HCT116 (cell line): ENCODE measurements at regions not wholly inside any gene's neighbourhood (a gene's known extent, or its start where the extent isn't known, plus 50 kb on each side); places are given as distances from the start of the nearest gene placed in this dataset.

Source experiments
- ATAC-seq: fragments of 200-7000 bp; cut with Tn5 transposase; 2 replicates; pipeline ENCODE4 v1.9.1; 2020; ENCODE audit warnings: mild to moderate bottlenecking, moderate library complexity
- BruUV-seq: library from RNA; stranded (reverse); fragments of 400-500 nt; replicated peaks from 2 replicates; lab custom pipeline; 2021; lab: Mats Ljungman, UMichigan
- CTCF ChIA-PET: fragments of 300-600 bp; sonication (Branson Sonifier 250); formaldehyde crosslinking; loops from one replicate; lab custom pipeline; 2021; ENCODE audit warnings: antibody characterized with exemption; lab: Charles Lee
- POLR2A ChIA-PET: fragments of 300-600, 350-600 bp; sonication (Branson Sonifier 250); formaldehyde crosslinking; loops from one replicate; lab custom pipeline; 2021; ENCODE audit warnings: antibody characterized with exemption; lab: Charles Lee
- RAD21 ChIA-PET, 2 experiments: fragments of 300-600 bp; sonication (Branson Sonifier 250); formaldehyde crosslinking; loops; one replicate each; lab custom pipeline; 2023; ENCODE audit warnings: low total read pairs in 2 of 2; ENCODE audit not compliant: uncharacterized antibody in 2 of 2, unreplicated experiment in 2 of 2, low non-redundant PET in 1 of 2; lab: Charles Lee
- DNase-seq: peaks from one replicate; pipeline ENCODE4 v3.0.0-alpha.2; 2010; ENCODE audit warnings: low read depth, low spot score
- H2AFZ ChIP-seq: fragments of 200-600 bp; shearing (Covaris generic), sonication (generic); 2 replicates; pipeline ENCODE4 v1.6.1; 2017; ENCODE audit warnings: low read depth, mixed run types, mixed read lengths, antibody characterized with exemption, low read length; ENCODE audit not compliant: poor library complexity, severe bottlenecking
- H3K27ac ChIP-seq: 2 replicates; pipeline ENCODE4 v1.5.1; 2012; ENCODE audit warnings: low read depth, low read length
- H3K27me3 ChIP-seq: fragments of 200-600 bp; sonication (generic); 2 replicates; pipeline ENCODE4 v1.6.1; 2016; ENCODE audit warnings: mixed run types, low read length, mixed read lengths; ENCODE audit not compliant: insufficient read depth
- H3K36me3 ChIP-seq, 2 experiments: fragments of 200-500 bp in 1 of 2; fragments of 200-600 bp in 1 of 2; sonication (Bioruptor generic) in 1 of 2; sonication (generic) in 1 of 2; 2 replicates each; pipeline versions ENCODE4 v1.5.1 to v1.6.1; 2014 to 2016; ENCODE audit warnings: low read length in 2 of 2, inconsistent platforms in 1 of 2, mixed read lengths in 1 of 2, mixed run types in 1 of 2; ENCODE audit not compliant: insufficient read depth in 2 of 2, control insufficient read depth in 1 of 2
- H3K4me1 ChIP-seq, 2 experiments: fragments of 200-600 bp in 1 of 2; sonication (generic) in 1 of 2; 2 replicates each; pipeline versions ENCODE4 v1.5.1 to v1.6.1; 2012 to 2017; ENCODE audit warnings: low read length in 2 of 2, inconsistent platforms in 1 of 2, mild to moderate bottlenecking in 1 of 2, mixed read lengths in 1 of 2, mixed run types in 1 of 2, moderate library complexity in 1 of 2; ENCODE audit not compliant: insufficient read depth in 2 of 2, control insufficient read depth in 1 of 2
- H3K4me2 ChIP-seq: fragments of 200-600 bp; sonication (generic); 2 replicates; pipeline ENCODE4 v1.6.1; 2017; ENCODE audit warnings: mixed run types, low read length, mixed read lengths
- H3K4me3 ChIP-seq, 2 experiments: fragments of 200-600 bp in 1 of 2; sonication (generic) in 1 of 2; replicated peaks in 1 of 2; 2 replicates each; pipeline ENCODE4 v1.5.1; 2011 to 2016; ENCODE audit warnings: low read length in 2 of 2, control low read depth in 1 of 2, low read depth in 1 of 2, mild to moderate bottlenecking in 1 of 2, mixed read lengths in 1 of 2, mixed run types in 1 of 2
- H3K79me2 ChIP-seq: fragments of 200-600 bp; sonication (generic); 2 replicates; pipeline ENCODE4 v1.6.1; 2017; ENCODE audit warnings: mild to moderate bottlenecking, mixed run types, low read length, moderate library complexity, mixed read lengths; ENCODE audit not compliant: insufficient read depth
- H3K9ac ChIP-seq: fragments of 200-600 bp; sonication (generic); 2 replicates; pipeline ENCODE4 v1.6.1; 2016; ENCODE audit warnings: low read length, mixed read lengths
- H3K9me2 ChIP-seq: fragments of 200-600 bp; sonication (generic), shearing (Covaris generic); 2 replicates; pipeline ENCODE4 v1.6.1; 2017; ENCODE audit warnings: mixed run types, mild to moderate bottlenecking, moderate library complexity; ENCODE audit not compliant: insufficient read depth
- H3K9me3 ChIP-seq, 2 experiments: fragments of 200-500 bp in 1 of 2; fragments of 200-600 bp in 1 of 2; sonication (Bioruptor generic) in 1 of 2; sonication (generic) in 1 of 2; 2 replicates each; pipeline ENCODE4 v1.6.1; 2014 to 2017; ENCODE audit warnings: low read length in 2 of 2, mixed read lengths in 2 of 2, inconsistent platforms in 1 of 2, low read depth in 1 of 2, mild to moderate bottlenecking in 1 of 2, mixed run types in 1 of 2, moderate library complexity in 1 of 2; ENCODE audit not compliant: control insufficient read depth in 1 of 2, insufficient read depth in 1 of 2
- H4K20me1 ChIP-seq: fragments of 200-600 bp; sonication (generic), shearing (Covaris generic); 2 replicates; pipeline ENCODE4 v1.6.1; 2017; ENCODE audit warnings: mixed run types, mild to moderate bottlenecking, moderate library complexity; ENCODE audit not compliant: insufficient read depth
- CBX3 ChIP-seq: IDR thresholded peaks from 2 replicates; pipeline ENCODE4 v1.6.1; 2012; ENCODE audit warnings: low read depth
- EGR1 ChIP-seq: IDR thresholded peaks from 2 replicates; pipeline ENCODE4 v1.6.1; 2012; ENCODE audit warnings: low read depth
- JUND ChIP-seq: IDR thresholded peaks from 2 replicates; pipeline ENCODE4 v1.6.1; 2012
- POLR2AphosphoS5 ChIP-seq: IDR thresholded peaks from 2 replicates; pipeline ENCODE4 v1.6.1; 2011; ENCODE audit warnings: mild to moderate bottlenecking, low read depth, low read length, moderate library complexity
- RAD21 ChIP-seq: IDR thresholded peaks from 2 replicates; pipeline ENCODE4 v1.6.1; 2012; ENCODE audit warnings: low read depth, mild to moderate bottlenecking
- SP1 ChIP-seq: IDR thresholded peaks from 2 replicates; pipeline ENCODE4 v1.6.1; 2012; ENCODE audit warnings: low read depth
- TCF7L2 ChIP-seq: IDR thresholded peaks from 2 replicates; pipeline ENCODE4 v1.7.0; 2011; ENCODE audit warnings: borderline replicate concordance, inconsistent platforms; ENCODE audit not compliant: insufficient read depth, insufficient read length; ENCODE audit errors: extremely low read depth
- YY1 ChIP-seq: IDR thresholded peaks from 2 replicates; pipeline ENCODE4 v1.6.1; 2011; ENCODE audit warnings: low read length, low read depth, moderate library complexity, mild to moderate bottlenecking; ENCODE audit not compliant: insufficient replicate concordance; ENCODE audit errors: extremely low read depth
- ZFX ChIP-seq: fragments of 450-650 bp; IDR thresholded peaks from 2 replicates; pipeline ENCODE4 v1.6.1; 2017
- intact Hi-C: fragments of 100-400 bp; cut with micrococcal nuclease; formaldehyde crosslinking; loops from 2 replicates; pipeline ENCODE4 v1.10.0; 2022
- TF ChIP-seq, protein P1 (sequence below): IDR thresholded peaks from 2 replicates; pipeline ENCODE4 v1.6.1; 2012; ENCODE audit warnings: low read depth
- TF ChIP-seq, protein P2 (sequence below), 3 experiments: fragments of 200-600 bp in 1 of 3; sonication (generic) in 1 of 3; IDR thresholded peaks in 2 of 3; conservative IDR thresholded peaks in 1 of 3; 2 replicates each; pipeline ENCODE4 v1.5.1; 2012 to 2017; ENCODE audit warnings: low read depth in 2 of 3, low read length in 2 of 3, antibody characterized with exemption in 1 of 3, borderline replicate concordance in 1 of 3, control low read depth in 1 of 3, mild to moderate bottlenecking in 1 of 3, mixed read lengths in 1 of 3, mixed run types in 1 of 3, moderate library complexity in 1 of 3; ENCODE audit not compliant: insufficient read depth in 1 of 3

- TF ChIP-seq, protein P1, sequence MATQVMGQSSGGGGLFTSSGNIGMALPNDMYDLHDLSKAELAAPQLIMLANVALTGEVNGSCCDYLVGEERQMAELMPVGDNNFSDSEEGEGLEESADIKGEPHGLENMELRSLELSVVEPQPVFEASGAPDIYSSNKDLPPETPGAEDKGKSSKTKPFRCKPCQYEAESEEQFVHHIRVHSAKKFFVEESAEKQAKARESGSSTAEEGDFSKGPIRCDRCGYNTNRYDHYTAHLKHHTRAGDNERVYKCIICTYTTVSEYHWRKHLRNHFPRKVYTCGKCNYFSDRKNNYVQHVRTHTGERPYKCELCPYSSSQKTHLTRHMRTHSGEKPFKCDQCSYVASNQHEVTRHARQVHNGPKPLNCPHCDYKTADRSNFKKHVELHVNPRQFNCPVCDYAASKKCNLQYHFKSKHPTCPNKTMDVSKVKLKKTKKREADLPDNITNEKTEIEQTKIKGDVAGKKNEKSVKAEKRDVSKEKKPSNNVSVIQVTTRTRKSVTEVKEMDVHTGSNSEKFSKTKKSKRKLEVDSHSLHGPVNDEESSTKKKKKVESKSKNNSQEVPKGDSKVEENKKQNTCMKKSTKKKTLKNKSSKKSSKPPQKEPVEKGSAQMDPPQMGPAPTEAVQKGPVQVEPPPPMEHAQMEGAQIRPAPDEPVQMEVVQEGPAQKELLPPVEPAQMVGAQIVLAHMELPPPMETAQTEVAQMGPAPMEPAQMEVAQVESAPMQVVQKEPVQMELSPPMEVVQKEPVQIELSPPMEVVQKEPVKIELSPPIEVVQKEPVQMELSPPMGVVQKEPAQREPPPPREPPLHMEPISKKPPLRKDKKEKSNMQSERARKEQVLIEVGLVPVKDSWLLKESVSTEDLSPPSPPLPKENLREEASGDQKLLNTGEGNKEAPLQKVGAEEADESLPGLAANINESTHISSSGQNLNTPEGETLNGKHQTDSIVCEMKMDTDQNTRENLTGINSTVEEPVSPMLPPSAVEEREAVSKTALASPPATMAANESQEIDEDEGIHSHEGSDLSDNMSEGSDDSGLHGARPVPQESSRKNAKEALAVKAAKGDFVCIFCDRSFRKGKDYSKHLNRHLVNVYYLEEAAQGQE, result no peak
- TF ChIP-seq JUND (no peak), TCF7L2 (no peak), RAD21 (no peak), EGR1 (no peak), POLR2AphosphoS5 (no peak), CBX3 (no peak), SP1 (no peak), YY1 (no peak)
Observed at GRCh38 chr18:77737405-77737804, 487.8 kb downstream of the GALR1 start (continued).

GRCh38 chr18:77749089-77749488 is 499.4 kb downstream of the GALR1 start:
- ATAC-seq (no peak), DNase-seq (no peak)
- no peaks in the 10 kb centered on the region for H3K79me2 ChIP-seq
- H3K9me2 ChIP-seq, result no peaks in the 10 kb centered on the region
- H3K9me3 ChIP-seq, result peaks cover 24 to 28% of the 10 kb centered on the region in 2 experiments; a peak in 2 of 4 replicates
- no peaks in the 10 kb centered on the region for H3K27me3 ChIP-seq
- H3K4me2 ChIP-seq, result no peak overlapping the region
- no TSS peak for BruUV-seq
- no peak overlapping the region for H3K27ac ChIP-seq
- H3K4me3 ChIP-seq, result no peak overlapping the region
- RAD21 ChIA-PET, result no interaction called here
- intact Hi-C loops, result no loop called here
- no peak for TF ChIP-seq SP1
- TF ChIP-seq ZFX, result no peak
- TF ChIP-seq, protein P2, sequence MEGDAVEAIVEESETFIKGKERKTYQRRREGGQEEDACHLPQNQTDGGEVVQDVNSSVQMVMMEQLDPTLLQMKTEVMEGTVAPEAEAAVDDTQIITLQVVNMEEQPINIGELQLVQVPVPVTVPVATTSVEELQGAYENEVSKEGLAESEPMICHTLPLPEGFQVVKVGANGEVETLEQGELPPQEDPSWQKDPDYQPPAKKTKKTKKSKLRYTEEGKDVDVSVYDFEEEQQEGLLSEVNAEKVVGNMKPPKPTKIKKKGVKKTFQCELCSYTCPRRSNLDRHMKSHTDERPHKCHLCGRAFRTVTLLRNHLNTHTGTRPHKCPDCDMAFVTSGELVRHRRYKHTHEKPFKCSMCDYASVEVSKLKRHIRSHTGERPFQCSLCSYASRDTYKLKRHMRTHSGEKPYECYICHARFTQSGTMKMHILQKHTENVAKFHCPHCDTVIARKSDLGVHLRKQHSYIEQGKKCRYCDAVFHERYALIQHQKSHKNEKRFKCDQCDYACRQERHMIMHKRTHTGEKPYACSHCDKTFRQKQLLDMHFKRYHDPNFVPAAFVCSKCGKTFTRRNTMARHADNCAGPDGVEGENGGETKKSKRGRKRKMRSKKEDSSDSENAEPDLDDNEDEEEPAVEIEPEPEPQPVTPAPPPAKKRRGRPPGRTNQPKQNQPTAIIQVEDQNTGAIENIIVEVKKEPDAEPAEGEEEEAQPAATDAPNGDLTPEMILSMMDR (IDR thresholded peaks at IDR 0.05 in 2 of 3, conservative IDR thresholded peaks at IDR 0.05 in 1 of 3; ENCODE audit: borderline replicate concordance in 1 of 3, insufficient read depth in 1 of 3, low read depth in 2 of 3, low read length in 2 of 3), result peak in 2 of 3 experiments; percentile 41 to 43; a peak in 4 of 6 replicates
- H4K20me1 ChIP-seq, result no peaks in the 10 kb centered on the region
- no peaks in the 10 kb centered on the region for H3K4me1 ChIP-seq
- H3K36me3 ChIP-seq, result no peaks in the 10 kb centered on the region
- CTCF ChIA-PET, result no interaction called here
- no peak overlapping the region for H2AFZ ChIP-seq
- H3K9ac ChIP-seq, result no peak overlapping the region
- POLR2A ChIA-PET, result no interaction called here
